Ureter (tissue), 1 donor: ENCODE measurements at regions not wholly inside any gene's neighbourhood (a gene's known extent, or its start where the extent isn't known, plus 50 kb on each side); places are given as distances from the start of the nearest gene placed in this dataset.
"Not testable (repeated sequence)": the region's sequence is repeated elsewhere in the genome, so short reads cannot be mapped to it uniquely, and the experiment has no call there.

ENCODE experiments used
- DNase-seq: peaks from one replicate; pipeline ENCODE4 v3.0.0-alpha.2; 2020; ENCODE audit warnings: low spot score
- donor health status: DM: yes; HTN: yes; CAD: no.

DNA sequence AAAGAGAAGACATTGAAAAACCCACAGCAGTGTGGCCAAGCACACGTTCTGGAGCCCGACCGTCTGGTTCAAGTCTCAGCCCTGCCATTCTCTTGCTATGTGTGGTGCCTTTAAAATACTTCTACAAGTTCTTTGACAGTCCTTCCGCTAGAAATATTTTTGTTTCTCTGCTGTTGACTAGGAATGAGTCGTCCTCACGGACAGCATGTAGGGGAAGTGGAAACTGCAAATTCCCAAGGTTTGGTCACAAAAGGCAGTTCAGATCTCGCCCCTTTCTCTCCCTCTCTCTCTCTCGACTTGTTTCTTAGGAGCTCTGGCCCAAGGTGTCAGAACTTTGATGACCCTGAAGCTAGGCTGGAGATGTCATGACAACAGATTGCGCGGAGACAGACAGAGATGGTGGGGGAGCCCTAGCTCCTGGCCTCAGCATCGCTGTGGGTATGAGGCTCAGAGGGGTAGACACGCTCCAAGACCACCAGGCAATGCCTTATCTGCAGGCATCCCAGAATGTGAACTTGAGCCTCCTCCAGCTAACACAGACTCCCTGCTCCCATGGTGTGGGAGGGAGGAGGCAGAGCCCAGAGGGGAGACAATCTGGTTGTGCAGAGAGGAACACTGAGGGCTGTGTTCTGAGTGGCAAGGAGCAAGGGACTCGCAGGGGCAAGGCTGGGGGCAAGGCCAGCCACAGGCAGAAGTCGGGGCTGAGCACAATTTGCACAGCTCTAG is 368.9 kb upstream of the SULF2 start:
- no peak for DNase-seq

DNA sequence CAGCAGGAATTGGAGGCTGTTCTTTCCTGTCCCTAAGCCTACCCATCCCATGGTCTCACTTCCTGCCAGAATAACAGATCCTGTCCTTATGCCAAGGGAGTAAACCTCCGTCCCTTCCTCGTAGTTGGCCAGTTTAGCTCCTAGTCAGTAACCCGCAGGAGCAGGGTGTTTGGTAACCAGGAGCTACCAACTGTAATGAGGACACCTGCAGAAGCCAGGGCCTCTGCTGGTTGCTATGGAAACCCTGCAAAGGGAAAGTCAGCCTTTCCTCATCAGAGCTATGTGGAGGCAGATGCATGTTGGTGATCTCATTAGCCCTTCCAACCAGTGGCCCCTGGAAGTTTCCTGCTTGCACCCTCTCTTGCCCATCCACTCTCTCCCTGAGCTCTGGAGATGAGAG is 368.2 kb upstream of the SULF2 start:
- no peak for DNase-seq

DNA sequence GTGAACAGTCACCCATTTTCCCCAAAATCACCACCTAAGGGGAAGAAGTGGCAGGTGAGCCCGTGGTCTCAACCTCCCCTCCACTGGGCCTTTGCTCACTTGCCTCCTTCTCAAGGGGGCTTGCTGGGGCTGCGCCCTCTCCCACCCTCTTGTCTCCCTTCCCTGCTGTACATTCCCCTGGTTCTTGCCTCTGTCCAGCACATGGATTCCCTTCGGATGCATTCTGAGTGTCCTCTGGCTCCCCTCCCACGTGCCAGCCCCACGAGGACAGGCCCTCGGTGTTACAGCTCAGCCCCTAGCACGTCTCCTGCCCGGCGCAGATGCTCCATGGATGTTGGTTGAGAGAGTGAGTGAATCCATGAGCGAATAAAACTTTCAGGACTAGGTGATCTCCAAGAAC is 367.8 kb upstream of the SULF2 start:
- no peak for DNase-seq

DNA sequence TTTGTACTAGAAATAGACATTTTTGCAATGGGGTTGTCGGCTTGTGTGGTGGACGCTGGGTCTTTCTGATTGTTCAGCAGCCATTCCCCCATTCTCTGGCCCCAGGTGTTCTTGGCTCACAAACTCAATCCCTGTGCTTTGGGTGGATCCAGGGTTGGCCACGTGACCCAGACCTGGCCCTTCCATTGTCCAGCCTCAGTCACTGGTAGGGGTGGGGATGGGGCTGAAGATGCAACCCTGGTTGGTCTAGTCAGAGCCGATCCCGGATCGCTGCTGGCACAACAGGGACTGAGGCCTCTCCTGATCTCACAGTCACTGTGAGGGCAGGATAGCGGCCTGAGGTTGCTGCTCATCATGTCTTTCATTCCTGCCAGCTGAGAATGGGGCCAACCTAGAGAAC is 365.3 kb upstream of the SULF2 start:
- no peak for DNase-seq

DNA sequence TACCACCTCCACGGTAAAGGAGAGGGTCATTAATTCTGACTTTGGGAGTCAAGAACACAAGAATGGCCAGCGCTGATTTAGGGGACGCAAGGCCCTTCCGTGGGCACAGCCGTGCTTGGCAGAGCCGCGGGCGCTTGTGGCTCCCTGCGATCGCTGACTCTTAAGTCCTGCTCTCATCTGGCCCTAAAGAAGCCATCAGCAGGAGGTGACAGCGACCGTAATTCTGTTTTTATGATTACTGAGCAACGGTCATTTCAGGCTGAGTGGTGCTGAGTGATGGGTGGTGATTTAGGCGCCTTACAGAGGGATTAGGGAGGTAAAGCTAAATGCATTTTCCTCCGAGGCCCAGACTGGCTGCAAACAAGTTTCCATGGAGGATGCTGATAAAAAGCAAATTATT is 364.6 kb upstream of the SULF2 start:
- no peak for DNase-seq

DNA sequence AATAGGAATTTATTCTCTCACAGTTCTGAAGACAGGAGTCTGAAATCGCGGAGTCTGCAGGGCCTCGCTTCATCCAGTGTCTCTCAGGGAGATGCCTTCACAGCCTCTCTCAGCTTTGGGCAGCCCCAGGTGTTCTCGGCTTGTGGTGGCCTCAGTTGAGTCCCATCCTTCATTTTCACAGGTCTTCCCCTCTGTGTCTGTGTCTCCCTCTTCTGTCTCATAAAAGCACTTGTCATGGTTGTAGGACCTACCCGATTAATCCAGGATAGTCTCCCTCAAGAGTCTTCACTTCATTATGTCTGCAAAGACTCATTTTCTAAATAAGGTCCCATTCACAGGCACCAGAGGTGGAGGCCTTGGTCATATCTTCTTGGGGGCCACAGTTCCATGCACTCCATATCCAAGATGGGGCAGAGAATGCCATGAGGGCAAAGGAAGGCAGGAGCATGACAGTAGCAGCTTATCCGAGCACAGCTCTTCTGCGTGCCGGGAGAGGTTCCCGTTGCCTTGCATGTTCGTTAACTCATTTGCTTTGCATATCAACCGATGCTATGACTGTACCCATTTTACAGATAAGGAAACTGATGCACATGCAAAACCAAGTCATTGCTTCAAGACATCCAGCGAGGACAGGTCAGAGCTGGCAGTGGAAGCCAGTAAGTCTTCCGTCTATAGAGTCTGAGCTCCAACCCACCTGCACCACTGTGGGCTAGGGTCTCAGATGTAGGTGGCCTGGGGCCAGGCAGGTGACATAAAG is 363.8 kb upstream of the SULF2 start:
- no peak for DNase-seq

DNA sequence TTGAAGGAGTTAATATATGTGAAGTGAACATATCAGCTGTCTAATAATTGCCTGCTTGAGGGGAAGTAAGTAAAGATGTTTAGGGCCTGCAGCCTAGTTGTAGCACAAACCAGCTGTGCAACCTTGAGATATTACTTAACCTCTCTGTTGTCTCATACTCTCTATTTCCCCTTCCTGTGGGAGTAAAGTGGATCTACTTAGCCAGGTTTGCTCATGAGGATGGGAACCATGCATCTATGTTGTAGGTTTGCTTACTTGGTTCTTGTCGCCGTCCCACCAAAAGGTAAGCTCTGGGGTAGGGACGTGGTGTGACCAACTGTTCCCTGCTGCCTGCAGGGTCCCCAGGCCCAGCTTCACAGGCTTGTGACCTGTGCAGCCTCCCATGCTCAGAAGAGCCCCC is 362.7 kb upstream of the SULF2 start:
- DNase-seq, result no peak

DNA sequence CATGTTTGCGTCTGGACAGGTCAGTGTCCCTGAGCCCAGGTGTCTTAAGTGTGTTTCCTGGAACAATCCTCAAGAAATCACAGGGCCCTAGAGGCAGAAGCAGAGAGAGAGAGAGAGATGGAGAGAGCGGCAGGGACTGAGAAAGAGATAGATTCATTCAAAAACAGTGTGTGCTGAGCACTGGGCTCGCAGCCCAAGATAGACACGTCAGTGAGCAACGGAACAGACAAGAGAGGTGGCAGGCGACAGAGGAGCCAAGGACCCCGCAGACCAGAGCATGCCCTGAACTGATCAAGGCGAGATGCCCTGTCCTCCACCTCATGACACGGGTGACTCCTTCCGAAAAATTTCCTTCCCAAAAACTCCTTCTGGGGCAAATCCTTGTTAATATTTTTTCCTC is 362.0 kb upstream of the SULF2 start:
- DNase-seq, result no peak

DNA sequence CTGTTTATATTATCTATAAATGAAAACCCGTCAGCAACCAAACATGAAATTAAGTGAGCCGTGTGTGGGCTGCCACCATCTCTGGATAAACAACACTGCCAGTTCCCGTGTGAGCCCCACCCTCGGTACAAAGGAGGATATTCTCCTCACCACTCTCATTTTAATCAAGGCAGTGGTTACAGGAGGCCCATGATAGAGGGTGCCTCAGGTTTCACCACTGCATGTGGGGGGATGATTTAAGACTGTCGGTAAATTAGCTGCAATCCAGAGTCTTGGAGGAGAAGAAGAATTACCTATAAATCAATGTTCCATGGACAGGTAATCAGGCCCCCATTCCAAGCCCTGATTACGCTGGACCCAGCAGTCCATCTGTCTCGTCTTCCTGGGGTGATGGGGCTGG is 361.6 kb upstream of the SULF2 start:
- no peak for DNase-seq

DNA sequence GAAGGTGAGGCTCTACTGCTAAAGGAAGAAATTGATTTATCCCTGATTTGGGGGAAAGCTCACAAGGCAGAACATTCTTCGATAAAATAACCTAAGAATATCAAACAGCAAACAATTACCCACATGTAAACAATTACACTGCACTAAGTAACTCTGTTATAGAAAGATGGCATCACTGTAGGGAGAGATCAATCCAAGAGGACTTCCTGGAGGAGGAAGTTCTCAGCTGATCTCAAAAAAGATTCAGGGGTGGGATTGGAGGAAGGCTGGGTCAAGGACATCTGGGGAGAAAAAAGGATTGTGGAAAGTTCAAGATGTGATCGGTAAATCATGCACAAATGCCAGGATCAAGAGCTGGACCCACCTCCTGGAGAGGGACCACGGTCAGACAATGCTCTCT is 361.0 kb upstream of the SULF2 start:
- DNase-seq, result no peak

DNA sequence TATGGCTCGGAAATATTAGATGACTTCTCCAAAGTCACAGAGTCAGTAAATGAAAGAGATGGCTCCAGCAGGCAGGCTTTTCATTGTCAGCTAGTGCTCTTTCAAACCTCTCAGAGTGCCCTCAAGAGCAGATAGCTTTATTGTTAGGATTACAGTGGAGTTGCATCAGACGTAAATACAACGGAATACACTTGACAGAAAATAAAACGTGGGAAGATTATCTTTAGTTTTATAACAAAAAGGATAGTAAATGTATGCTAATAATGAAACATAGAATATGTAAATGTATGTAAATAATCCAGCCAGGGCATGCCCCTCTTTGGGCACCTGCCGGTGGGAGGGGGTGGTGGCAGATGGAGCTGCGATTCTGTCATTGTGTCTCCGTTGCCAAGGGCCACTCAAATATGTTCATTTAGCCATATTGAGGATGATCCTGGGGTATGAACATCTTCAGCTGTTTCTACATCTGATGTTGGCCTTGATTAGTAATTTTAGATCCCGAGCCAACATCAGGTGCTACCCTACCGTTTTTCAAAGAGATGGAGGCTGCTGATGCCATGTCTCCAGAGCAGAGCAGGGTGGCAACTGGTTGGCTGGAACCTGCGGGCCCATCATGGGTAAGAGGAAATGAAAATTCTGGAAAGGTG is 358.3 kb upstream of the SULF2 start:
- DNase-seq, result no peak

DNA sequence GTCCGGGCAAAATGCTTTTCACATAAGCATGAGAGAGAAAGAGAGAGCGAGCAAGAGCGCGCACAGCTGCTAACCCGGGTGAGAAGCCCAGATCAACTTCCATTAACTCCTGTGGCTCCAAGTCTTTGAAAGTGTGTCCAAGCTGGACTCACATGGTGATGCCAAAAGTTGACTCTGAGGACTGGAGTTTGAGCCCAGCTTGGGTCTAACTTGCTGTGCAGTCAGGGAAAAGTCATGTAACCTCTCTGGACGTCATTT is 357.2 kb upstream of the SULF2 start:
- no peak for DNase-seq

DNA sequence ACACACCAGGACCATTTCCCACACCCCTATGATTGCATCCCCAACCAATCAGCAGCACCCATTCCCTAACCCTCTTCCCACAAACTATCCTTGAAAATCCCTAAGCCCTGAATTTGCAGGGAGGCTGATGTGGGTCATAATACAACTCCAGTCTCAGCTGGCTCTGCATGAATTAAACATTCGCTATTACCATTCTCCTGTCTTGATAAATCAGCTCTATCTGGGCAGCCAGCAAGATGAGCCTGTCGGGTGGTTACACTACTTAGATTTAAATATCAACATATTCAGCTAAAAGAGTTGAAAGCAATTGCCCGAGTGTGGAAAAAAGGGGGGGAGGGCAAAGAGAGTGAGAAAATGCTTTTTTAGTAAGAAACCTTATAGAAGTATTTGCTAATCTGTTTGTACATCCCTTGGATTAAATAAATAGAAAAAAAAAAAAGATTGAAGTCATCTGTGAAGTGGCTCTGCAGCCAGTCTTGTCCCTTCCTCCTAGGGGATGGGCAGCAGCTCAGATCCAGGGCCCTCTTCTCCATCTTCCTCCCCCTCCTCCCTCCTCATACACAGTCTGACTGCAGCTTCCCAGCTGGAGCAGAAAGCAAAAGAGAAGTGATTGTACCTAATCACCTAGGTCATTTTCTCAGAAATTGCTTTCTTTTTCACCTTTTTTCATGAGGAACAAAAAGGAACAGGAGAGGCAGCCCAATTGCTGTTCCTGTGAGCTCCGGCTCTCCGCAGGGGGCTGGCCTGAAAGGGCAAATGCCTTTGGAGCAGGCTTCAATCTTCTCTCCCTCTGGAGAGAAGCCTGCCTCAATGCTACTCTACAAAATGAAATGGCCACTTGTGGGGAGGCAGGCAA is 356.6 kb upstream of the SULF2 start:
- DNase-seq, result no peak

DNA sequence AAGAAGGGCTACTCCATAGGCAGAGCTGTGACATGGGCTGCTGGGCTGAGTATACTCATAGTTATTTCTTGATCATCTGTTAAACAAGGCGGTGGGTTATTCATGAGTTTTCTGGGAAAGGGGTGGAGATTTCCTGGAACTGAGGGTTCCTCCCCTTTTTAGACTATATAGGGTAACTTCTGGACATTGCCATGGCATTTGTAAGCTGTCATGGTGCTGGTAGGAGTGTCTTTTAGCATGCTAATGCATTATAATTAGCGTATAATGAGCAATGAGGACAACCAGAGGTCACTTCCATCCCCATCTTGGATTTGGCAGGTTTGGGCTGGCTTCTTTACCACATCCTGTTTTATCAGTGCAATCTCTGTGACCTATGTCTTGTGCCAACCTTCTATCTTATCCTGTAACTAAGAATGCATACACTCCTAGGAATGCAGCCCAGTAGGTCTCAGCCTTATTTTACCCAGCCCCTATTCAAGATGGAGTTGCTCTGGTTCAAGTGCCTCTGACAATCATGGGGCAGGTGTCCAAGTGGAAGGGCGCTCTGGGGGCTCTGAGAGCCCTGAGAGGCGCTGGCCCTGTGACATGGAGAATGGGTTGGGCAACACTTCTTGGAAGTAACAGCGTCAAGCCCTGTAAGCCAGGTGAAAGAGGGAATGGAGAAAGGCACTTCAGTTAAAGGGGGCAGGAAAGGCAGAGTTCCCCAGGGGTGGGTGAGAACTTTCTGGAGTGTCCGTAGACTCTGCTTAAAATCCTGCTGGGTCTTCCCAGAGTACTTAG is 354.2 kb upstream of the SULF2 start:
- no peak for DNase-seq

DNA sequence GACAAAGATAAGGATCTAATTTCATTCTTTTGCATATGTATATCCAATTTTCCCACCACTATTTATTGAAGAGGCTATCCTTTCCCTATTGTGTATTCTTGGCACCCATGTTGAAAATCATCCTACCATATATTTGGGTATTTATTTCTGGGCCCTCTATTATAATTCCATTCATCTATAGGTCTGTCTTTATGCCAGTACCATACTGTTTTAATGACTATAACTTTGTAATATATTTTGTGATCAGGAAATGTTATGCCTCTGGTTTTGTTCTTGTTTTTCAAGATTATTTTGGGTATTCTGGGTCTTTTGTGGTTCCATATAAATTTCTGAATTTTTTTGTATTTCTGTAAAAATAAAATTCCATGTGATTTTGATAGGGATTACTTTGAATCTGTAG is 347.6 kb upstream of the SULF2 start:
- no peak for DNase-seq

DNA sequence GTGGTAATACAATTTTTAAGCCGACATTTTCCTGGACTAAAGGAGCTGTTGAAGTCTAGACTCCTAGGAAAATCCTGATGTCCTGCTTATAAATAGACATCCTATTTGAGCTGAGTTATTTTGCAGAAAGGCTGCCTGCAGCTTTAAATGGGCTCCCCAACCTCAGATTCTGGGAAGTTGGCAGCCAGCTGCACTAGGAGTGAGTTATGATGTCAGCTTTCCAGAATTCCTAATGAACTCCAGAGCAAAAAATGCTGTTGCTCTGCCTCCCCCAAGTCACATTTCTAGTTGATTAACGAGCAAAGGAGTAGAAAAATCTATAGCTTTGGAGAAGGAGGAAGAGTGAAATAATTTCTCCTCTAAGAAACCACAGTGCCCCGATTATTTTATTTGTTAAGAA is 346.3 kb upstream of the SULF2 start:
- no peak for DNase-seq

DNA sequence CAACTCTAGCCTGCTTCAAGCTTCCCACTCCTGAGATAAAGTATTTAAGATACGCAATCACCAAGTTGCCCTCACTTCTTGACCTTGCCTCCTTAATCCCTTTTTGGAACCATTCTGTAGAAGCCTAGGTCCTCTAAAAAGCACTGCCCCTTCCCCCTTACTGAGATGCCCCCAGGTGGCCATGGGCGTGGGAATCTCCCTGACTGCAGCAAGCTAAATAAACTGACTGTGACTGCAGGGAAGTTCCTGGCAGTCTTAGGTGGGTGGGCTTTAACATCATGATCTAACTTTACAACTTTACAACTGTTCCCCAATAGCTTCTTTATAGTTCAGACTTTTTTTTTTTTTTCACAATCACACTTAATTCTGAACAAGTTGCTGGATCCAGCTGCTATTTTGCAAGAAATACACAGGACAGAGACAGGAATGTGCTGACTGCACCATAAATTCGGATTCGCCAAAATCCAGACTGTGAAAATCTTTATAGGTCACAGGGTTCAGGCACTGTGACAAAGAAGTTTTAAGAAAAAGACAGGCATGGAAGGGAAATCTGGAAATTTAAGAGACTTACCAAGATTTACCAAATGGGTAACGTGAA is 344.2 kb upstream of the SULF2 start:
- no peak for DNase-seq

DNA sequence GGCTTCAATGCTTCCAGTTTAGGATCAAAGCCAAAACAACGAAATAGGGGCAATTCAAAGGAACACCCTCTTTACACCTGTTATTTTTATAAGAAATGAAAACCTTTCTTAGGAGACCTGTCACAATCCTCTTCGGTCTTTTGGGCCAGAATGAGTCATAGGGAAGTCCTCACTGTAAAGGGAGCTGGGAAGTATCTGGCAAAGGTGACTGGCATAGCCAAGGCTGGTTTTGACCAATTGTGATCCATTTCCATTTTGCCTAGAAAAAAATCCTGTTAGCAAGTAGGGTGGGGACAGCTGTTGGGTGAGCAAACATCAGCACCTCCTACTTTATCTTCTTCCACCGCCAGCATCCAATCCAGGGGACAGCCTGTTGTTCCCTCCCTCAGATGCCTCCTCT is 343.2 kb upstream of the SULF2 start:
- no peak for DNase-seq

DNA sequence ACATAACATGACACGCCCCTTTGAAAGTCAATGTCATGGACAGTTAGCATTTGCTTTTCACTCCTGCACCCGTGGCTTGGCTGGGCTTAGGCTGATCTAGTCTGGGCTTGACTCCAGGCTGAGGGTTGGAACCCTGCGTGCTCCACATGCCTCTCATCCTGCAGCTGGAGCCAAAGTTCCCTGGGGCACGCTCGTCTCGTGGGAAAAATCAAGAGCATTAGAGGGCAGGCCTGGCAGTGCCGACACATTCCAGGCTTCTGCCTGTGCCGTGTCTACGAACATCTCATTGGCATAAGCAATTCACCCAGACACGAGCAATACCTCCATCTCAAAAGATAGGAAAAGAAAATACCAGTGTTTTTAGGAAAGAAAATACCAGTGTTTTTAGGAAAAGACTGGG is 342.7 kb upstream of the SULF2 start:
- DNase-seq, result not testable (repeated sequence)

DNA sequence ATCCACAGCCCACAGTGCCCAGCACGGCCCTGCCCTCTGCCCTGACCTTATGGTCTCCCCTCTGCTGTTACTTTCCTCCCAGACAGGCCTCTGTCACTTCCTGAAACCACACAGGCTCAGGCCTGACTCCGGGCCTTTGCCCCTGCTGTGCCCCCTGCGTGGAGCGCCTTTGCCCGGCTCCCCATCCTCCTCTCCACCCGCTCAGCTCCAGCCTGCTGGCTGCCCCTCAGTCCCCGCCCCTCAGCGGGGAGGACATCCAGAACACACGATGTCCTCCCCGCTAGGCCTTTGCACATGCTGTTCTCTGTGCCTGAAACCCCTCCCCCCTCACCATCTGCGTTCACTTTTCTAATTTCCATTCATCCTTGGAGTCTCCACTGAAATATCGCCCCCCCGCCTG is 341.9 kb upstream of the SULF2 start:
- not testable (repeated sequence) for DNase-seq

DNA sequence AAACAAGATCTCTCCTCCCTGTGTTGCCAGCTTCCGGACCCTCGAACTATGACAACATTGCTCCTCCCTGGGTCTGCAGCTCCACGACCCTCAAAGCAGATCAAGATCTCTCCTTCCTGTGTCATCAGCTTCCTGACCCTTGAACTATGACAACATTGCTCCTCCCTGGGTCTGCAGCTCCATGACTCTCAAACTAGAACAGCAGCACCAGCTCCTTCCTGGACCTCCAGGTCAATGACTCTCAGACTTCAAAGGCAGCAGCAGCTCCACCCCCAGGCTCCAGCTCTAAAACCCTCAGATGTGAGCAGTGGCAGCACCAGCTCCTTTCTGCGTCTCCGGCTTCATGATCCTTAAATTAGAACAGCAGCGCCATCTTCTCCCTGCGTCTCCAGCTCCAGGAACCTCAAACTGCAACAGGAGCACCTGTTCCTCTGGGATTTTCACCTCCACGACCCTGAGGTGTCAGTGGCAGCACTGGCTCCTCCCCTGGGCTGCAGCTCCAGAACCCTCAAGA is 341.0 kb upstream of the SULF2 start:
- no peak for DNase-seq
